CD1c-positive myeloid dendritic cell (primary cell): ENCODE measurements at regions not wholly inside any gene's neighbourhood (a gene's known extent, or its start where the extent isn't known, plus 50 kb on each side); places are given as distances from the start of the nearest gene placed in this dataset.

Experiments
- DNase-seq: peaks from one replicate; pipeline ENCODE4 v3.0.0-alpha.2; 2016; ENCODE audit errors: extremely low spot score

DNA sequence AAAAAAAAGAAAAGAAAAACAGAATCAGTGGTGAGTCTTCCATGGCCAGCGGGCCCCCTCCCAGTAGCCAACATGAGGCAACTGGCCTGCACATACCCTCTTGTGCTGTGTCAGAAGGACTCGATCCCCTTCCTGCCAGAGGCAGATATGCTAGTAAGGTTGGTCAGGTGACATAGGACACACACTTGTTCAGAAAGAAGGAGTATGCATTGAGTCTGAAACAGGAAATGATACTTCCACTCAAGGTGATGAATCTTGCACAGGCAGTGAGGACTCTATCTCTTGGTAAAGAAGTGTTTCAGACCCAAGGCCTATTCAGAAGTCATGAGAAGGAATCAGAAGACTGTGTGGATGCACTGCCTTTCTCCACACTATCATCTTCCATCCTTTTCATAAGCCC lies 269.7 kb upstream of the FAR2 start:
- DNase-seq: no peak

DNA sequence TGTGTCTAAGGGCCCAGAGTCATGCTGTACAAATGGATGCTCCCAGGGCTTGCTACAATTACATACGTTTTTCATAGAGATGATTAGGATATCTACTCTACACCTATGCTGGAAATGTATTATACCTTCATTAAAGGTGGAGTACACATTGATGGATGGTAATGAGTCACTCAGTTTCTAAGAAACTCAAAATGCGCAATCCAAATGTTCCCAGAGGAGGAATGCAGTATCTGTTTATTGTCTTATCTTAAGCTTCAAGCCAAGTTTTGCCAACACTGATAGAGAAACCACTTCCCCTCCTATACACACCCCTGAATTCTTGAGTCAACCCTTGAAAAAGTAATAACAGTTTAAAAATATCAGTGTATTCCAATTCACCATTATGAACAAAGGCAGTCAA lies 266.6 kb upstream of the FAR2 start:
- DNase-seq: no peak

DNA sequence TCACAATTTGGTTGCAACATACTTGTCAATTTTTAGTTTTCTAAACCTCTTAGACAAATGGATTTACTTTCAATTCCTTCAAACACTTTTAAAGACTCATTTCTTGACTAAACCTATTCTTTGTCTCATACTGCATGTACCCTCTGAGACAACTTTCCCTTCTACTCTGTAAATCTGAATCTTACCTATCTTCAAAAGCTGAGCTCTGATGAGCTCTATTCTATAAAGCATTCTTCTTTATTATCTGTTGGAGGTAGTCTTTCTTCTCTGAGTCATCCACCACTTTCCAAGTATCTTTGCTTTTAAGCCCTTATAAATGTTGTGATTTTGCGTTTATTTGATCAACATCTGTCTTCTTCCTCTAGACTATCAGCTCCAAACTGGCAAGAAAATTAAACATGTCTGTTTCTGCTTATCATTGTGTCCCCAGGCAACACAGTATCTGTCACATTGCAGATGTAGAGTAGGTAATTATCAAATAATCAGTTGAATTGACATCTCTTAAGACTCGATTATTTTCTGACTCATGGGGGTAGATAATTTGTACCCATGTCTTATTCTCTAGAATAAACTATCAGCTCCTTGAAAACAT lies 265.6 kb upstream of the FAR2 start:
- no peak for DNase-seq

DNA sequence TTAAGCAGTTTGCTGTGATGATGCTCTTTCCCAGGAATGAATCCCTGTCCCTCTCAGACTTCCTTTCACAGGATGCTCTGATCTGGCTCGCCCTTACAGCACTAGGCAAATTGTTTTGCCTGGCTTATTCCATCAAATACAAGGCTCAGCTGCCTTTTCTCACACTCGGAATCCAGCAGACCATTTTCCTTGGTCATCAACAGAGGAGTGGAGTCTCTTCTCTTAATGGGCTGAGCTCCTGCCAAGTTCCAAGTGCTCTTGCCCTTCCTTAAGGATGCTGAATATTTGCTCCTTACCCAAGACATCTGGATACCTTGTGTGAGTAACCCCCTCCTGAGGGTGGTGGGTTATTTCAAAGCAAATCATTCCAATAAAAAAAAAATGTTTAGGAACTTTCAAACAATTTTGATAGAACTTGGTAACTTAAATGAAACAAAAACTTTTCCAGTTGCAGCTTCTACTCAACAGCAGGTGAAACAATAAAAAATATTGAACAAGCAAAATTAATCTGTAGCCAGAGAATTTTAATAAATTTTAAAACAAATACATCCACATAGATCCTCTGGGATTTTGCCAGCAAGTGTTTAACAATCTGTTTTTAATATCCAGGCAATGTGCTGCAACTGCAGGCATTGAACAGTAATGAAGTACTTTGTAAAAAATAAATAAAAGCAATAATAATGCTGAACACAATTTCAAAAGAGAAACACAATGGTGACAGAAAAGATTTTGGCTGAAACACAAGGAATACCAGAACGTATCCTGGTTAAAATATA lies 264.0 kb upstream of the FAR2 start:
- DNase-seq: no peak

DNA sequence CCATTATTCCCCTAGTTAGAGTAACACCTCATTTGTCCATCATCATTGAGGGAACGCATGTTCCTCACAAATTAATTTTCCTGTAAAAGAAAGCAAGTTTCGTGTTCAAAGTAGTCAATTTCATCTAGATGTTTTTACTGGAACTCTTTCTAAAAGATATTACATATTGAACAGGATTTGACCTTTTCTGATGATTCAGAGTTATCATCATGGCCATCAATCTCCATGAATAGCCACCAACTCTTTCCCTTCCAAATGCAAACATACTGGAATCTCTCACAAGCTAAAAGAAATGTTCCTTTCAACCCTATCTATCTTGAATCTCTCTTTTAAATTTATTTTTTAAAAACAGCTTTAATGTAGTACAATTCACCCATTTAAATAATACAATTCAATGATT lies 263.1 kb upstream of the FAR2 start:
- no peak for DNase-seq

DNA sequence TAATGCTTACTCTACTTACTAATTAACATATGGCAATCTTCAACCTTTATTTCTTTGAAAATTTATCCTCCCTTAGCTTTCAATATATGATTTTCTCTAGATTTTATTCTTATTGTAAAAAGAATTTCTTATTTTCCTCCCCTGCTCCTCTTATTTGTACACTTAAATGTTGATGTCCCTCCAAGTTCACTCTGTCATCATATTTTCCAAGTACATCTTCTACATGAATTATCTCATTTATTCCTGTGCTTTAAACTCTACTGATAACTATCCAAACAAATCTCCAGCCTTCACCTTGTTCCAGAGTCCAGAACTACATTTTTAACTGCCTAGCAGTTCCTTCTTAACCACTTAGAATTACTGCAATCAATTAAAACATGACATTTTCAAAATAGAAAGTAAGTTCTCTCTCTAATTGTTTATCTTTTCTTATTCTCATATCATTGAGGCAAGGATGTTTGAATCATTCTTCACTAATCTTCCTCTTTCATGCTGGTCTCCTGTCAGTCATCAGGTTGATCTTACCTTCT lies 261.6 kb upstream of the FAR2 start:
- no peak for DNase-seq

DNA sequence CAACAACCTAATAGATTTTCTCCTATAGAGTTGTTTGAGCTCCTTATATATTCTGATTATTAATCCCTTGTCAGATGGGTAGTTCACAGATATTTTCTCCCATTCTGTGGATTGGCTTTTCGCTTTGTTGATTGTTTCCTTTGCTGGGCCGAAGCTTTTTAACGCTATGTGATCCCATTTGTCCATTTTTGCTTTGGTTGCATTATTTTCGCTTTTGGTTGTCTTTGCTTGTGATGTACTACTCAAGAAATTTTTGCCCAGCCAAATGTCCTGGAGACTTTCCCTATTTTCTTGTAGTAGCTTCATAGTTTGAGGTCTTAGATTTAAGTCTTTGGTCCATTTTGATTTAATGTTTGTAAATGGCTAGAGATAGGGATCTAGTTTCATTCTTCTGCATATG lies 258.4 kb upstream of the FAR2 start:
- DNase-seq: no peak

DNA sequence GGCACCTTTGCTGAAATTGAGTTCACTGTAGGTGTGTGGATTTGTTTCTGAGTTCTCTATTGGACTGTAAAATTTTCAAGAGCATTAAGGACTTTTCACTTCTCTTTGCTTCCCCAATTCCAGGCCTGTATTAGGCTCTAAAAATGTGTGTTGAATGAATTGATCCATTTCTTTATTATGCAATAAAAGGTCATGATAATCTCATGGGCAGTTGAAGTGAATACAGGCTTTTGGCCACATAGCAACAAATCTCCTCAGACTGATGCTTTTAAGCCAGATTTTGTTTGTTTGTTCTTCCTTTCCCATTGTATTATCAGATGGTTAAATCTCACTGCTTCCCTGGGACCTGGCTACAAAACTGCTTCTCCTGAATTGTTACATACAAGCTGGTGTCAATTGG lies 258.0 kb upstream of the FAR2 start:
- DNase-seq: no peak

DNA sequence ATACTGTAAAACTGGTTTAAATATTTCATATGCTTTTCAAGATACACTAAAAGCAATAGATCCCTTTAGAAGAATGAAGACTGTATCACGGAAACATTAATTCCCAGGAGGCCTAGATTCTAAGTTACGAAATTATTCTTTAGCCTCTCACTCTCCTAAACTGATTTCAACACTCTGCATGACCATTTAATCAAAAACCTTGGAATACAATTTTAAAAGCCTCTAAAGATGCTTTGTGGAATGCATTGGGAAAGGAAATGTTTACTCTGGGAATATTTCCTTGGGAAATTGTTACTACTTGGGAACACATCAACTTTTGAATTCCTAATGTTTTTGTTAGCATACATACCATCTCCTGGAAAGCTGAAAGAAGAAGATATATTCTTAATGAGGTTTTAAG lies 255.7 kb upstream of the FAR2 start:
- no peak for DNase-seq

DNA sequence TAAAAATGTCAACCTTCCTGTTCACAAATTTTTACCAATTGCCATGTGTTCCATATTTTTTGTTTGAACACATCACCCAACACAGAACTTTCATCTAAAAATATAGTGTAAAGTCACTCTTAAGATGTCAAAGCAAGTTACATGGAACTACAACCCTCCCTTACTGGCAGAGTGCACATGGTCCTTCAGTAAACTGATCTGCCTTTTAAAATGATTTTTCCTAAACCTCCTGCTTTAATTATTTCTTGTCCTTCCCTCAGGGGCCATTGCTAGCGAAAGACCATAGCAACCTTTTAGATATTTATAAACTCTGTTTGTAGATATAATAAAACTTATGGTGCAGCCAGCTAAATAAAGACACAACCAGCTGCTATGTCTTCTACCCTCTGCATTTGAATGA lies 255.2 kb upstream of the FAR2 start:
- DNase-seq: no peak

DNA sequence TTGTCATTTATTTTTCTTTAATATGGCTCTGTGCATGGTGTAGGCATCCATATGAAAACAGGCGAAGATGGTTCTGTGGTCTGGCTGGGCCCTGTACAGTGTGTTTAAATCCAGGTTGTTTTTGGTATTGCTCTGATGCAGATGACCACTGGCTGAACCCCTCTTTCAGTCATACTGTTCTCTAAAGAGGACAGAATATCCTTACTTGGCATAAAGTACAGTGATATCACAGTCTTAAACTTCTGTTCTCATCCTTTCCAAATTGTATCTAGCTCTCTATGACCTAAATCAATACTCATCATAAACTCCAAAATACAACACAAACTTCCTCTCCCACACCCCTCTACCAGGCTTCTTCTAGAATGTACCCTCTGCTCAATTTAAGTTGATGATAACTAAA lies 252.7 kb upstream of the FAR2 start:
- no peak for DNase-seq

DNA sequence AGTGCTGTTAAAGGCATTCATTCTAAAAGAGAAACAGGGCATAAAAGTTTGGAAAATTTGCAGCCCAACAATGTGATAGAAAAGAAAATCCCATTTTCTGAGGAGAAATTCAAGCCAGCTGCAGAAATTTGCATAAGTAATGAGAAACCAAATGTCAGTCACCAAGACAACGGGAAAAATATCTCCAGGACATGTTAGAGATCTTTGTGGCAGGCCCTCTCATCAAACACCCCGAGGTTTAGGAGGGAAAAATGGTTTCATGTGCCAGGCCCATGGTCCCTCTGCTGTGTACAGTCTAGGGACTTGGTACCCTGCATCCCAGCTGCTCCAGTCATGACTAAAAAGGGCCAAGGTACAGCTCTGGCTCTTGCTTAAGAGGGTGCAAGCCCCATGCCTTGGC lies 251.0 kb upstream of the FAR2 start:
- no peak for DNase-seq

DNA sequence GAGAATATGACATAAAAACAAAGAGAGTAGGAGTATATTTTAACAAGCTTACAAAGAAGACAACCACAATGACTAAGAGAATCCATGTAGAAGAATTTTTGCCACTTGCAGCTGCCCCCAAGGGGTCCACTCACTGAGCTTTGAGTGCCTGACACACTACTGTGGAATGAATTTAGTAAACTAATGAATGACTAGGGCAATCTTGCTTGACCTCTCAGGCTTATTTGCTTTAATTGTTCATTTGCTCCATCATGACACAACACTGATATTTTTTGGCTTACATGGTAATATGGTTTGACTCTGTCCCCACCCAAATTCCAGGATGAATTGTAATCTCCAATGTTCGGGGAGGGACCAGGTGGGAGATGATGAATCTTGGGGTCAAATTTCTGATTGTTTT lies 249.1 kb upstream of the FAR2 start:
- DNase-seq: no peak

DNA sequence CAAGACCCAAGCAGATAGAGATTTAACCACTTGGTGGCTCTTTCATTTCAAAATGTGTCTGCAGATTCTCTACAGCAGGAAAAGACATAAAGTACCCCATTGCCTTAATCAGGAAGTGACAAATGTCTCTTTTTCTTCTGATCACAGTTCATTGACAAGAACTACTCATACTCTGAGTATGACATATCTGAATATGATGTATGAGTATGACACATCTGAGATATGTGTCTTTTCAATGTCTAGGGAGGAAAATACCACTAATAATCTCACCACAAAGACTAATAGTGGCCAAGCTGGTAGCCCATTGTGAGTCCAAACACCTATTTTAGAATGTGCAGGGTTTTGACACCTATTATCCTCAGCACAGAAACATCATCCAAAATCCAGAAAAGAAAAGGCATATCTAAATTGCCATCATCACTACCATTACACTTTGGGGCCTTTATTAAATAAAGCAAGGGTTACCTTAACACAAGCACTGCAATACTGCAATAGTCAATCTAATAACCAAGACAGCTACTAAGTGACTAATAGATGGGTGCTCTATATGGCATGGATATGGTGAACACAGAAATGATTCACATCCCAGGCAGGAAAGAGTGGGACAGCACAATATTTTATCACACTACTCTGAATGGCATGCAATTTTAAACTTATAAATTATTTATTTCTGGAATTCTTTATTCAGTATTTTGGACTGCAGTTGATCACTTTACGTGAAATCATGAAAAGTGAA lies 243.7 kb upstream of the FAR2 start:
- DNase-seq: no peak

DNA sequence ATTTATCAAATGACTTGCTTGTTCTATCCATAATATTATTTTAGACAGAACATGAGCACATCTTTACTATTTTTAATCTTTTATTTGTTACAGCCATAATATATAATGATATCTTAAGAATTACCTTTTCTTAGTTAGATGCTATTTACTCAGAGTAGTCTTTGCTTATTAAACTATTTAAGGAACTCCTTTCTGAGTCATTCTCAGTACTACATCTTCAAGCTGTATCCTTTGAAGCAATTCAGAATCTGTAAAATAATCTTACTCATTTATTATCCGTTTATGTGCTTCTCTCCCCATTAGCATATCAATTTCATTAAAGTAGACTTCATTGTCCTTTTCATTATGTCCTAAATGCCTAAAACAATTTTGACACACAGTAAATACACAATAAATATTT lies 240.4 kb upstream of the FAR2 start:
- no peak for DNase-seq

DNA sequence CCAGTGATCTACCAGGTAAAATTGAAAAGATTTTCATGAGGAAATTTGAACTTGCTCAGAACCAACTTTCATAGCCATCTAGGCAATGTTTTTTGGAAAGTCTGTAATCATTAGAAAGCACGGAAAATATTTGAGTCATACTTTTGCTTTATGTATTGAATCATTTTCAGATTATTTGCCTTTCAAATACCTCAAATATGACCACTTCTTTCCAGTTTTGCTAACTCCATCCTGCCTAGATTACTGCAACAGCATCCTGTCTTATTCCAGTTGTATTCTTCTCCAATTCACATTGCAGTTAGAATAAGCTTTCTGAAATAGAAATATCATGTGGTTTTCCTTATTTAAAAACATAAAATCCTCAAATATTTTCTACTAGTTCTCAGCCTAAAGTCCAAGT lies 239.8 kb upstream of the FAR2 start:
- DNase-seq: no peak

DNA sequence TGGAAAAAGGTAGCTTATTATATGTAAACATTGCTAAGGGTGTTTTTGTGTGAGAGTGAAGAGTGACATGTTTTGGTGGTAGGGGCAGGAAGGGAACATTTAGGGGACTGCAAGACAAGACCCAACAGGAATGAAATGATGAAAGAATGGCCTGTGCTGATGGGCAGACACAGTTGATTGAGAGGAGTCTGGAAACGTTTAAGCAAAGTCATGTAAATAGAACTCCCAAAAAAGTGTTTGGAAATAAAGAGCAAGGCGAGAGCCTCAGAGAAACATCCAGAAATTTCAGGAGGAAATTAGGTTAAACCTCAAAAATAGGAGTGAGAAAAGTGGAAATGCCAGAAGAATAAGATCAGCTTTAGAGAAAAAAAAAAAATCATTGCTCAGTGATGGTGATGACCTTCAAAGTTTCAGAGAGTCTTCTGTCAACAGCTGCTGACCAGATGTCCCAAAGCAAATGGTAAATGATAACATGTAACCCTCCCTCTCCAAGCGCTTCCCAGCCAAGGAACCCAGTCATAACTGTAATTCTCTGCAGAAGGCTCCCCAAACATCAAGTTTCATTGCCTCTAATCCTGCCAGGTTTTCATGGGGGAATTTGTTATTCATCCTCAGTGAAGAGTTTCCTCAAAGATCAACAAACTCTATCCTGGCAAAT lies 223.2 kb upstream of the FAR2 start:
- no peak for DNase-seq

DNA sequence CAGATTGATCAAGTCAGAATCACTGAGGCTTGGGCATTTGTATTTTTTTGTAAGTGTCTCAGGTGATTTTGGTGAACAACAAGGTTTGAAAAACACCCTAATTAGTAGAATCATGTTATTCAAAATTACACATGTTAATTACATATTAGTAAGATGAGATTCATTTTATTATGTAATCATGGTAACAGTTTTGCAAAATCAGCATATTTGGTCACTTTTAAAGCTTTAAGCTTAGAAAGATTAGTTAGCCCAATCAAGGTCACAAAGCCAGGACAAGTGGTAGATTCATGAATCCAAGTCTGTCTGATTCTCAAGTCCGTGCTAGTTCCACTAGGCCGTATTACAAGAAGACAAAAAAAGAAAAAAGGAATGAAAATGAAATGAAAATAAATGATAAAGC lies 218.4 kb upstream of the FAR2 start:
- DNase-seq: no peak

DNA sequence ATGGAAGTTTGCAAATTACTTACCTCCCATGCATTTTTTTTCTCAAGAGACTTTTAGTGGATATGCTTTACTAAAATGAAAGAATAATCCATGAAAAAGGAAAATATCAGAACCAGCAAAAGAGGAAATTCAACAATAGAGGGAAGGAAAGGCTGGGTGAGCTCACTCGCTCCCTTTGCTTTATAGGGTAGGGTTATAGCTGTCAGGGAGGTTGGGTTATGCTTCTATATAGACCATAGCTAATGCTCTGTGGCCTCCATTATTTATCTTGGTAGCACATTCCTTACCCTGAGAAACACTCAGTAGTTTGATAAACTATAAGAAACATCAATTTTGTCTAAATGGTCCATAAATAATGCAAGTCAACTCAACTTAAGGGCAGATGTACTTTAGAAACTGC lies 215.9 kb upstream of the FAR2 start:
- DNase-seq: no peak

DNA sequence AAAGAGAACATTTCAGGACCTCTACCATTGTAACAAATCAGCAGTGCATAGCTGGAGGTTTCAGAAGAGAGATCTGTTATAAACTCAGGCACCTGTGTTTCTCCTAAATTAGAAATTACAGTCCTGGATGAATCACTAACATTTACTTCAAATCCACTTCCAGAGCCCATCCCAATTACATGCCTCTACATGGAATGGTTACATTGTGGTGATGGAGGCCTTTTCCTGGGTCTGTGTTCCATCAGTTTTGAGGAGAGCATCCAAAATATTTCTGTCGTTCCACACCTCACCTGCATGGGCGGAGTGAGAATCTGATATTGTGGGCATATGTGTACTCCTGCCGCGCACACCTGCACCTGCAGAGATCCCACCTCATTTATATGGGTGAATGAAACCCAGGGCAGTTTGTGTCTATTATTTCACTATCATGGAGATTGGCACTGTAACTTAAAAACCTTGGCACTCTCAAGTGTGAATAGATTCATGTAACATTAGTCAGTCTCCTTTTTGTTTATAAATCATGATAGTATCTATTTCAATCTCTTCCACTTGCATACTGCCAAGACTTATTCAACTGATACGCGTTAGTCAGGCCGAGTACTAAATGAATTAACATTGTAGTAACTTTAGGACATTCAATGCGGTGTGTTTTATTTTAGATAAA lies 215.1 kb upstream of the FAR2 start:
- no peak for DNase-seq

DNA sequence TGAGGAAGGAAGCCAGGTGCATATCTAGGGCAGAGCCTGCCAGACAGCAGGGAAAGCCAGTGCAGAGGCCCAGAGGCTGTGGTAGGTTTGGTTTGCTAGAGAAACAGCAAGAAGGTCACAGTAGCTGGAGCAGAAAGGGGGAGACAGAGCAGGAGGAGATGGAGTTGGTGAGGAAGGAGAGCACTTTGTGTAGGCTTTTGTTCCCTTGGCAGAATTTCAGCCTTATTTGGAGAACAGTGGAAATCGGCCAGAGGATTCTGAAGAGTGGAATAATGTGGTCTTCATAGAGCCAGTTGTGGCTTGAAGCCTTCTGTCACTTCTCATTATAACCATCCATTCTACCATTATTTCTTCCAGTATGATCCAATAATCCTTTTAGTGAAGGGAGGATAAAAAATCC lies 212.9 kb upstream of the FAR2 start:
- no peak for DNase-seq

DNA sequence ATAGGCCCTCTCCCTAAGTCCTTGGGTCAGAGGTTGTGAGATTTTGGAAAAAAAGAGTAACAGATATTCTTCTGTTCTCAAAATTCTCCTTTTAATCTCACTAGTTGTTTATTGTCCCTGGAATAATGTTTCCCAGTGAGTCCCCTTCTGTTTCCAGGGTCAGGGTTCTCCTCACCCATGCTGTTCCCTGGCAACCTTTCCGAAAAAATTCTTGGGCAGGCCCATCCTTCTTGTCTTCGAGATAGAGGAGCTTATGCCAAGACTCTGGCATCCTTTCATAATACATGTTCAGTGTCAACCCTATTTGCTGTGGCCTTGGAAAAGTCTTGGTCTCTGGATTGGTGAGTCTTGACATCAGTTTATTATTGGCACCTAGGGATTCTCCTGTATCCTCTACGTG lies 212.4 kb upstream of the FAR2 start:
- no peak for DNase-seq
